IMR-90 (cell line): ENCODE measurements at regions not wholly inside any gene's neighbourhood (a gene's known extent, or its start where the extent isn't known, plus 50 kb on each side); places are given as distances from the start of the nearest gene placed in this dataset.

Experiments
- ATAC-seq: fragments of 200-7000 bp; cut with Tn5 transposase; 2 replicates; pipeline ENCODE4 v1.9.1; 2020; ENCODE audit warnings: low read depth, mild to moderate bottlenecking, moderate library complexity
- BruUV-seq: library from RNA; stranded (reverse); fragments of 400-500 nt; replicated peaks from 2 replicates; lab custom pipeline; 2021; lab: Mats Ljungman, UMichigan
- CTCF ChIA-PET: fragments of 300-600 bp; formaldehyde crosslinking; extraction: SDS; loops from one replicate; lab custom pipeline; 2021; ENCODE audit warnings: antibody characterized with exemption; lab: Yijun Ruan, JAX
- POLR2A ChIA-PET: fragments of 300-600 bp; sonication (Branson Sonifier 250); formaldehyde crosslinking; loops from one replicate; lab custom pipeline; 2022; ENCODE audit warnings: antibody characterized with exemption; ENCODE audit not compliant: unreplicated experiment; lab: Charles Lee
- DNase-seq: peaks from one replicate; pipeline ENCODE4 v3.0.0; 2013
- H2AFZ ChIP-seq: replicated peaks from 2 replicates; pipeline ENCODE3; 2013; ENCODE audit warnings: low read length, mild to moderate bottlenecking; ENCODE audit not compliant: poor library complexity
- H2AK5ac ChIP-seq: 2 replicates; pipeline ENCODE4 v1.6.1; 2013; ENCODE audit warnings: low read depth, low read length, inconsistent platforms
- H2AK9ac ChIP-seq: replicated peaks from 2 replicates; pipeline ENCODE3; 2013; ENCODE audit warnings: mild to moderate bottlenecking, low read depth, low read length, moderate library complexity; ENCODE audit not compliant: poor library complexity
- H2BK120ac ChIP-seq: 2 replicates; pipeline ENCODE4 v1.6.1; 2013; ENCODE audit warnings: low read depth, low read length, inconsistent platforms
- H2BK15ac ChIP-seq: 3 replicates; pipeline ENCODE4 v1.6.1; 2013; ENCODE audit warnings: low read depth, low read length, inconsistent platforms
- H2BK20ac ChIP-seq: 2 replicates; pipeline ENCODE4 v1.6.1; 2013; ENCODE audit warnings: low read depth, mild to moderate bottlenecking, inconsistent platforms, low read length, moderate library complexity
- H2BK5ac ChIP-seq: 2 replicates; pipeline ENCODE4 v1.6.1; 2013; ENCODE audit warnings: mild to moderate bottlenecking, low read depth, low read length, inconsistent platforms; ENCODE audit not compliant: poor library complexity, severe bottlenecking
- H3K14ac ChIP-seq: replicated peaks from 2 replicates; pipeline ENCODE4 v1.6.1; 2013; ENCODE audit warnings: low read depth, low read length, inconsistent platforms
- H3K18ac ChIP-seq: 2 replicates; pipeline ENCODE4 v1.6.1; 2013; ENCODE audit warnings: low read depth, low read length, control low read depth
- H3K23ac ChIP-seq: 2 replicates; pipeline ENCODE4 v1.6.1; 2013; ENCODE audit warnings: low read depth, low read length, inconsistent platforms
- H3K27ac ChIP-seq: 2 replicates; pipeline ENCODE4 v1.5.1; 2013; ENCODE audit warnings: mild to moderate bottlenecking, control low read depth, low read length; ENCODE audit not compliant: insufficient read depth
- H3K27me3 ChIP-seq: 2 replicates; pipeline ENCODE4 v1.6.1; 2013; ENCODE audit warnings: low read length; ENCODE audit not compliant: control insufficient read depth, insufficient read depth
- H3K36me3 ChIP-seq: 2 replicates; pipeline ENCODE4 v1.6.1; 2013; ENCODE audit warnings: low read length, mixed read lengths; ENCODE audit not compliant: control insufficient read depth, insufficient read depth
- H3K4ac ChIP-seq: 2 replicates; pipeline ENCODE4 v1.6.1; 2013; ENCODE audit warnings: low read depth, low read length, inconsistent platforms
- H3K4me1 ChIP-seq: 2 replicates; pipeline ENCODE4 v1.6.1; 2013; ENCODE audit warnings: low read length, mixed read lengths; ENCODE audit not compliant: control insufficient read depth, insufficient read depth
- H3K4me2 ChIP-seq: 2 replicates; pipeline ENCODE4 v1.6.1; 2013; ENCODE audit warnings: low read depth, mild to moderate bottlenecking, control low read depth, low read length, moderate library complexity
- H3K4me3 ChIP-seq: 2 replicates; pipeline ENCODE4 v1.5.1; 2013; ENCODE audit warnings: low read depth, mild to moderate bottlenecking, control low read depth, low read length, moderate library complexity; ENCODE audit not compliant: insufficient read depth
- H3K56ac ChIP-seq: 2 replicates; pipeline ENCODE4 v1.6.1; 2013; ENCODE audit warnings: low read length, inconsistent platforms; ENCODE audit not compliant: insufficient read depth; ENCODE audit errors: extremely low read depth
- H3K79me1 ChIP-seq, 2 experiments: 2 replicates each; pipeline ENCODE4 v1.6.1; 2013; ENCODE audit warnings: low read length in 2 of 2, inconsistent platforms in 1 of 2, low read depth in 1 of 2
- H3K9ac ChIP-seq: 2 replicates; pipeline ENCODE4 v1.6.1; 2013; ENCODE audit warnings: low read depth, low read length, control low read depth
- H3K9me1 ChIP-seq: 2 replicates; pipeline ENCODE4 v1.6.1; 2013; ENCODE audit warnings: low read length, inconsistent platforms; ENCODE audit not compliant: insufficient read depth
- H3K9me3 ChIP-seq: 2 replicates; pipeline ENCODE4 v1.6.1; 2013; ENCODE audit warnings: low read length; ENCODE audit not compliant: control insufficient read depth, insufficient read depth
- H4K20me1 ChIP-seq: 2 replicates; pipeline ENCODE4 v1.6.1; 2013; ENCODE audit warnings: low read length, inconsistent platforms; ENCODE audit not compliant: insufficient read depth
- H4K5ac ChIP-seq: 2 replicates; pipeline ENCODE4 v1.6.1; 2013; ENCODE audit warnings: mild to moderate bottlenecking, low read depth, low read length, control low read depth
- H4K8ac ChIP-seq, 2 experiments: 2 replicates each; pipeline ENCODE4 v1.6.1; 2013; ENCODE audit warnings: low read depth in 2 of 2, low read length in 2 of 2, control low read depth in 1 of 2, inconsistent platforms in 1 of 2
- H4K91ac ChIP-seq: 2 replicates; pipeline ENCODE4 v1.6.1; 2013; ENCODE audit warnings: low read depth, low read length, inconsistent platforms; ENCODE audit not compliant: insufficient read depth
- CEBPB ChIP-seq: IDR thresholded peaks from 2 replicates; pipeline ENCODE4 v1.6.1; 2012; ENCODE audit warnings: low read depth, low read length, improper control_type of control experiment
- CHD1 ChIP-seq: IDR thresholded peaks from 2 replicates; pipeline ENCODE4 v1.6.1; 2012; ENCODE audit warnings: low read depth, low read length, improper control_type of control experiment
- FOS ChIP-seq: fragments of 150-350 bp; IDR thresholded peaks from 2 replicates; pipeline ENCODE4 v1.6.1; 2016; ENCODE audit warnings: low read depth, low read length
- MAFK ChIP-seq: IDR thresholded peaks from 2 replicates; pipeline ENCODE4 v1.6.1; 2012; ENCODE audit warnings: low read depth, low read length, improper control_type of control experiment
- MAZ ChIP-seq: IDR thresholded peaks from 2 replicates; pipeline ENCODE4 v1.6.1; 2012; ENCODE audit warnings: low read depth, mild to moderate bottlenecking, low read length, improper control_type of control experiment, moderate library complexity, borderline replicate concordance
- MXI1 ChIP-seq: IDR thresholded peaks from 2 replicates; pipeline ENCODE4 v1.6.1; 2012; ENCODE audit warnings: low read depth, mild to moderate bottlenecking, low read length, moderate library complexity, borderline replicate concordance
- NFE2L2 ChIP-seq: fragments of 150-350 bp; IDR thresholded peaks from 2 replicates; pipeline ENCODE4 v1.6.1; 2016; ENCODE audit warnings: low read depth, mild to moderate bottlenecking, low read length
- POLR2A ChIP-seq: IDR thresholded peaks from 2 replicates; pipeline ENCODE4 v1.6.1; 2012; ENCODE audit warnings: mild to moderate bottlenecking, low read depth, low read length
- RAD21 ChIP-seq: IDR thresholded peaks from 2 replicates; pipeline ENCODE4 v1.6.1; 2012; ENCODE audit warnings: low read length, improper control_type of control experiment
- RCOR1 ChIP-seq: IDR thresholded peaks from 2 replicates; pipeline ENCODE4 v1.6.1; 2012; ENCODE audit warnings: mild to moderate bottlenecking, low read length, improper control_type of control experiment; ENCODE audit not compliant: insufficient replicate concordance
- RFX5 ChIP-seq: IDR thresholded peaks from 2 replicates; pipeline ENCODE4 v1.8.0; 2012; ENCODE audit warnings: low read depth, mild to moderate bottlenecking, low read length, moderate library complexity
- SMC3 ChIP-seq: fragments of 150-350 bp; IDR thresholded peaks from 2 replicates; pipeline ENCODE4 v1.6.1; 2016; ENCODE audit warnings: low read depth, mild to moderate bottlenecking, antibody characterized with exemption, low read length, moderate library complexity
- WGBS, 2 experiments: methylation state at CpG; one replicate each; pipeline versions ENCODE4 v1.1.5 to v1.1.7; 2013; ENCODE audit warnings: missing lambda C conversion rate in 2 of 2; ENCODE audit not compliant: insufficient read length in 1 of 2; ENCODE audit errors: extremely low coverage in 2 of 2; 5-methylcytosine and 5-hydroxymethylcytosine counted together
- dilution Hi-C: fragments of 300-500 bp; cut with HindIII; formaldehyde crosslinking; loops from one replicate; pipeline ENCODE4 v1.14.3; 2018; ENCODE audit warnings: low sequenced_read_pairs; ENCODE audit not compliant: unreplicated experiment
- in situ Hi-C: fragments of 300-500 bp; cut with MboI; formaldehyde crosslinking; loops from 3 replicates; pipeline ENCODE4 v1.14.3; 2019; ENCODE audit warnings: low sequenced_read_pairs, inconsistent platforms, mixed read lengths
- intact Hi-C: fragments of 100-400 bp; cut with micrococcal nuclease; formaldehyde crosslinking; loops from 2 replicates; pipeline ENCODE4 v1.10.0; 2022
- TF ChIP-seq, protein P1 (sequence below): conservative IDR thresholded peaks from 2 replicates; pipeline ENCODE4 v1.5.1; 2012; ENCODE audit warnings: mild to moderate bottlenecking, low read depth, low read length, improper control_type of control experiment
- TF ChIP-seq, protein P2 (sequence below): fragments of 150-350 bp; IDR thresholded peaks from 2 replicates; pipeline ENCODE4 v1.6.1; 2016; ENCODE audit warnings: low read depth, mild to moderate bottlenecking, low read length, moderate library complexity, borderline replicate concordance
- TF ChIP-seq, protein P3 (sequence below): fragments of 150-350 bp; IDR thresholded peaks from 2 replicates; pipeline ENCODE4 v1.6.1; 2017; ENCODE audit warnings: mild to moderate bottlenecking, antibody characterized with exemption, low read length, low read depth

DNA sequence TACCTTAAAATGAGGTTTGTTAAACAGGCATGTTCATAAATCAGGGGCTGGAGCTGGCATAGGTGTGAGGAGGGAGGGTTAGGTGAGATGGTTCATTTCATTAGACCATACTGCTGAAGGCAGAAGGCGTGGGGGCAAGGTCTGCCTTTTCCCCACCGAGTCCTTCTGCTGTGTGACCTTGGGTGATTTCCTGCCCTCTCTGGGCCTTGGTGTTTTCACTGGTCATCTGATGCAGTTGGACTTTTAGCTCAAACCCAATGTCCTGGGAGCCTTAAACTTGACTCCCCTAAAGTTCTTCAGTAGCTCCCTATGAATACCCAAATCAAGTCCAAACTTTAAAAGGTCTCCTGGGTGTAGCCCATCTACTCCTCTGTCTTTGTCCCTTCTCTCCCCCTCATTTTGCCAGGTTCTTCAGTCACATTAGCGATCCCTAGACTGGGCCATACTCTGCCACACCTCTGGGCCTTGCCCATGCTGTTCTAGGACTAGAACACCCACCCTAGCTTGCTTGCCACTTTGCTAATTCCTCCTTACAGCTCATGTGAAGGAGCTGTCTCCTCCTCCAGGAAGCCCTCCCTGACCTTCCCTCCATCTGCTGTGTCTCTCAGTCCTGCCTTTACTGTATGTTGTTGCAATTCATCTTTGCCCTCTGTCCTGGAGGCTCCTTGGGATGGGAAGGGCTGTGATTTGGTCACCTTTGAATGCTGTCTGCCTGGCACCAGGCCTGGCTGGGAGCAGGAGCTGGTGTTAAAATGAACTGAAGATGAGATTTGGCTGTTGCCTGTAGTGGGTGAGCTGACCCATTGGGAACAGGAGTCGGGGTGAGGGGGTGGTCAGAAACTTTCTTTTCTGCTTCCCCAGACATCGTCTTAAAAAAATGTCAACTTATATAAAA is 85.4 kb upstream of the HS6ST1 start:
- Histone ChIP-seq H4K91ac (no peak overlapping the region), H4K20me1 (no peaks in the 10 kb centered on the region), H3K23ac (no peak overlapping the region), H3K18ac (no peak overlapping the region), H2AK9ac (no peak overlapping the region), H3K27ac (no peak overlapping the region), H2BK5ac (no peak overlapping the region), H3K27me3 (no peaks in the 10 kb centered on the region), H4K8ac (no peak overlapping the region), H3K9me1 (peaks cover 7% of the 10 kb centered on the region; the same call in 1 of the 2 replicates), H2BK120ac (no peak overlapping the region), H2BK20ac (no peak overlapping the region), H3K9me3 (no peaks in the 10 kb centered on the region), H3K14ac (no peak overlapping the region), H4K5ac (no peak overlapping the region), H2BK15ac (no peak overlapping the region), H3K56ac (no peak overlapping the region), H3K4ac (no peak overlapping the region), H2AFZ (no peak overlapping the region), H3K4me1 (peaks cover 8% of the 10 kb centered on the region), H3K9ac (no peak overlapping the region), H2AK5ac (no peak overlapping the region), H3K36me3 (no peaks in the 10 kb centered on the region), H3K79me1 (no peaks in the 10 kb centered on the region), H3K4me2 (no peak overlapping the region), H3K4me3 (no peak overlapping the region)
- in situ Hi-C loops (no loop called here), intact Hi-C loops (no loop called here), dilution Hi-C loops (no loop called here)
- POLR2A ChIA-PET = no interaction called here
- CTCF ChIA-PET = no interaction called here
- BruUV-seq = no TSS peak
- DNase-seq (no peak), ATAC-seq (no peak)
- WGBS, 2 experiments = 93% methylated on average over 3 of the region's 5 CpGs; no CpG with 5 or more reads in 1 of the 2 experiments
- TF ChIP-seq NFE2L2 (no peak), RAD21 (no peak), MXI1 (no peak), POLR2A (no peak), SMC3 (no peak), MAZ (no peak), MAFK (no peak), RFX5 (no peak), CHD1 (no peak), RCOR1 (no peak), CEBPB (no peak), FOS (no peak)
- TF ChIP-seq, protein P1, sequence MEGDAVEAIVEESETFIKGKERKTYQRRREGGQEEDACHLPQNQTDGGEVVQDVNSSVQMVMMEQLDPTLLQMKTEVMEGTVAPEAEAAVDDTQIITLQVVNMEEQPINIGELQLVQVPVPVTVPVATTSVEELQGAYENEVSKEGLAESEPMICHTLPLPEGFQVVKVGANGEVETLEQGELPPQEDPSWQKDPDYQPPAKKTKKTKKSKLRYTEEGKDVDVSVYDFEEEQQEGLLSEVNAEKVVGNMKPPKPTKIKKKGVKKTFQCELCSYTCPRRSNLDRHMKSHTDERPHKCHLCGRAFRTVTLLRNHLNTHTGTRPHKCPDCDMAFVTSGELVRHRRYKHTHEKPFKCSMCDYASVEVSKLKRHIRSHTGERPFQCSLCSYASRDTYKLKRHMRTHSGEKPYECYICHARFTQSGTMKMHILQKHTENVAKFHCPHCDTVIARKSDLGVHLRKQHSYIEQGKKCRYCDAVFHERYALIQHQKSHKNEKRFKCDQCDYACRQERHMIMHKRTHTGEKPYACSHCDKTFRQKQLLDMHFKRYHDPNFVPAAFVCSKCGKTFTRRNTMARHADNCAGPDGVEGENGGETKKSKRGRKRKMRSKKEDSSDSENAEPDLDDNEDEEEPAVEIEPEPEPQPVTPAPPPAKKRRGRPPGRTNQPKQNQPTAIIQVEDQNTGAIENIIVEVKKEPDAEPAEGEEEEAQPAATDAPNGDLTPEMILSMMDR = no peak
- TF ChIP-seq, protein P2, sequence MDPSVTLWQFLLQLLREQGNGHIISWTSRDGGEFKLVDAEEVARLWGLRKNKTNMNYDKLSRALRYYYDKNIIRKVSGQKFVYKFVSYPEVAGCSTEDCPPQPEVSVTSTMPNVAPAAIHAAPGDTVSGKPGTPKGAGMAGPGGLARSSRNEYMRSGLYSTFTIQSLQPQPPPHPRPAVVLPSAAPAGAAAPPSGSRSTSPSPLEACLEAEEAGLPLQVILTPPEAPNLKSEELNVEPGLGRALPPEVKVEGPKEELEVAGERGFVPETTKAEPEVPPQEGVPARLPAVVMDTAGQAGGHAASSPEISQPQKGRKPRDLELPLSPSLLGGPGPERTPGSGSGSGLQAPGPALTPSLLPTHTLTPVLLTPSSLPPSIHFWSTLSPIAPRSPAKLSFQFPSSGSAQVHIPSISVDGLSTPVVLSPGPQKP = no peak
- TF ChIP-seq, protein P3, sequence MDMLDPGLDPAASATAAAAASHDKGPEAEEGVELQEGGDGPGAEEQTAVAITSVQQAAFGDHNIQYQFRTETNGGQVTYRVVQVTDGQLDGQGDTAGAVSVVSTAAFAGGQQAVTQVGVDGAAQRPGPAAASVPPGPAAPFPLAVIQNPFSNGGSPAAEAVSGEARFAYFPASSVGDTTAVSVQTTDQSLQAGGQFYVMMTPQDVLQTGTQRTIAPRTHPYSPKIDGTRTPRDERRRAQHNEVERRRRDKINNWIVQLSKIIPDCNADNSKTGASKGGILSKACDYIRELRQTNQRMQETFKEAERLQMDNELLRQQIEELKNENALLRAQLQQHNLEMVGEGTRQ = no peak
